Astrocyte (in vitro differentiated cells and primary cell): ENCODE measurements at regions not wholly inside any gene's neighbourhood (a gene's known extent, or its start where the extent isn't known, plus 50 kb on each side); places are given as distances from the start of the nearest gene placed in this dataset.

Source experiments
- DNase-seq: peaks from one replicate; pipeline ENCODE4 v3.0.0-alpha.2; 2010; ENCODE audit warnings: low read depth
- FAIRE-seq: peaks from 2 replicates; lab custom pipeline; 2011; peaks lifted over from hg19 to GRCh38; lab: Jason Lieb, UNC
- H2AFZ ChIP-seq: 2 replicates; pipeline ENCODE4 v1.6.0; 2012; ENCODE audit warnings: low read depth, low read length, inconsistent platforms
- H3K27ac ChIP-seq: 2 replicates; pipeline ENCODE4 v1.5.1; 2011; ENCODE audit warnings: low read depth, low read length, inconsistent platforms
- H3K27me3 ChIP-seq: 2 replicates; pipeline ENCODE4 v1.6.0; 2011; ENCODE audit warnings: low read length, inconsistent platforms; ENCODE audit not compliant: insufficient read depth
- H3K36me3 ChIP-seq: 2 replicates; pipeline ENCODE4 v1.5.1; 2011; ENCODE audit warnings: low read length, inconsistent platforms; ENCODE audit not compliant: insufficient read depth
- H3K4me1 ChIP-seq: 2 replicates; pipeline ENCODE4 v1.5.1; 2011; ENCODE audit warnings: low read length, inconsistent platforms; ENCODE audit not compliant: insufficient read depth
- H3K4me2 ChIP-seq: 2 replicates; pipeline ENCODE4 v1.6.0; 2012; ENCODE audit warnings: low read length, inconsistent platforms
- H3K4me3 ChIP-seq: 2 replicates; pipeline ENCODE4 v1.5.1; 2011; ENCODE audit warnings: low read depth, mild to moderate bottlenecking, low read length, inconsistent platforms; ENCODE audit not compliant: insufficient read depth
- H3K79me2 ChIP-seq: 2 replicates; pipeline ENCODE4 v1.6.0; 2012; ENCODE audit warnings: mild to moderate bottlenecking, low read length, inconsistent platforms; ENCODE audit not compliant: insufficient read depth
- H3K9ac ChIP-seq: 2 replicates; pipeline ENCODE4 v1.6.0; 2012; ENCODE audit warnings: mild to moderate bottlenecking, low read length, inconsistent platforms
- H3K9me3 ChIP-seq: 2 replicates; pipeline ENCODE4 v1.5.1; 2012; ENCODE audit warnings: low read depth, mild to moderate bottlenecking, low read length, inconsistent platforms; ENCODE audit not compliant: insufficient read depth
- H4K20me1 ChIP-seq: 2 replicates; pipeline ENCODE4 v1.6.0; 2012; ENCODE audit warnings: low read length, inconsistent platforms; ENCODE audit not compliant: insufficient read depth
- H3K27ac Mint-ChIP-seq: one replicate; pipeline ENCODE4 v1.8.0; 2021; ENCODE audit warnings: mild to moderate bottlenecking, mixed read lengths; ENCODE audit not compliant: unreplicated experiment
- H3K27me3 Mint-ChIP-seq: one replicate; pipeline ENCODE4 v1.8.0; 2021; ENCODE audit warnings: low read depth, mixed read lengths; ENCODE audit not compliant: unreplicated experiment
- H3K36me3 Mint-ChIP-seq: one replicate; pipeline ENCODE4 v1.8.0; 2021; ENCODE audit warnings: low read depth, mixed read lengths; ENCODE audit not compliant: unreplicated experiment
- H3K4me1 Mint-ChIP-seq: one replicate; pipeline ENCODE4 v1.8.0; 2021; ENCODE audit warnings: low read depth, mixed read lengths; ENCODE audit not compliant: unreplicated experiment
- H3K4me3 Mint-ChIP-seq: one replicate; pipeline ENCODE4 v1.8.0; 2021; ENCODE audit warnings: mild to moderate bottlenecking, moderate library complexity, mixed read lengths; ENCODE audit not compliant: unreplicated experiment
- H3K9me3 Mint-ChIP-seq: one replicate; pipeline ENCODE4 v1.8.0; 2021; ENCODE audit warnings: mild to moderate bottlenecking, mixed read lengths; ENCODE audit not compliant: unreplicated experiment
- EZH2 ChIP-seq: IDR thresholded peaks from 2 replicates; pipeline ENCODE4 v1.6.1; 2012; ENCODE audit warnings: mild to moderate bottlenecking, low read length, inconsistent platforms; ENCODE audit not compliant: insufficient read depth
- TF ChIP-seq, protein P1 (sequence below): IDR thresholded peaks from 2 replicates; pipeline ENCODE4 v1.5.1; 2011; ENCODE audit warnings: low read depth, mild to moderate bottlenecking, inconsistent platforms, low read length, moderate library complexity; ENCODE audit not compliant: insufficient read depth

DNA sequence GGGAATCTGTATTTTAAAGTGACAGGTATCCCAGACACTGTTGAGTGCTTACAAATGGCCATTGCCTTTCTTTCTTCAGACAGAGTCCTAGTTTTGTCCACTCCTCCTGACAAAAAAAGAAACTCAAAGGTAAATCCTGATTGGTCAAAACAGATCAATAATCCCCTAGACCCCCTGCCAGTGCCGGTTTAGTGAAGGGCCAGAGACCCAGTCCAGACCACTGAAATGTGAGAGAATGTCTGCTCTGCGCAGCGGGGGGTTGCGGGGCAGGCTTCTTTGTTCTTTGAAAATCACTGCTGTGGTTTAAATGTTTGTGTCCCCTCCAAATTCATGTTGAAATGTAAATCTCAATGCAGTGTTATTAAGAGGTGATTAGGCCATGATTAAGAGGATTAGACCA is 177.7 kb upstream of the GPR26 start:
- H3K36me3 Mint-ChIP-seq, result peaks cover 2% of the 10 kb centered on the region
- no peaks in the 10 kb centered on the region for H3K4me1 Mint-ChIP-seq
- H3K27me3 ChIP-seq, result no peaks in the 10 kb centered on the region
- H3K9me3 Mint-ChIP-seq, result no peaks in the 10 kb centered on the region
- H2AFZ ChIP-seq, result no peak overlapping the region
- no peak for DNase-seq
- H3K9ac ChIP-seq, result no peak overlapping the region
- no peaks in the 10 kb centered on the region for H4K20me1 ChIP-seq
- H3K27ac Mint-ChIP-seq, result no peak overlapping the region
- no peak overlapping the region for H3K4me3 ChIP-seq
- H3K9me3 ChIP-seq, result peaks cover 3% of the 10 kb centered on the region
- no peak for FAIRE-seq
- no peak overlapping the region for H3K27ac ChIP-seq
- H3K36me3 ChIP-seq, result no peaks in the 10 kb centered on the region
- H3K4me3 Mint-ChIP-seq, result no peak overlapping the region
- H3K79me2 ChIP-seq, result no peaks in the 10 kb centered on the region
- H3K4me1 ChIP-seq, result no peaks in the 10 kb centered on the region
- H3K27me3 Mint-ChIP-seq, result peaks cover 44% of the 10 kb centered on the region
- TF ChIP-seq, protein P1, sequence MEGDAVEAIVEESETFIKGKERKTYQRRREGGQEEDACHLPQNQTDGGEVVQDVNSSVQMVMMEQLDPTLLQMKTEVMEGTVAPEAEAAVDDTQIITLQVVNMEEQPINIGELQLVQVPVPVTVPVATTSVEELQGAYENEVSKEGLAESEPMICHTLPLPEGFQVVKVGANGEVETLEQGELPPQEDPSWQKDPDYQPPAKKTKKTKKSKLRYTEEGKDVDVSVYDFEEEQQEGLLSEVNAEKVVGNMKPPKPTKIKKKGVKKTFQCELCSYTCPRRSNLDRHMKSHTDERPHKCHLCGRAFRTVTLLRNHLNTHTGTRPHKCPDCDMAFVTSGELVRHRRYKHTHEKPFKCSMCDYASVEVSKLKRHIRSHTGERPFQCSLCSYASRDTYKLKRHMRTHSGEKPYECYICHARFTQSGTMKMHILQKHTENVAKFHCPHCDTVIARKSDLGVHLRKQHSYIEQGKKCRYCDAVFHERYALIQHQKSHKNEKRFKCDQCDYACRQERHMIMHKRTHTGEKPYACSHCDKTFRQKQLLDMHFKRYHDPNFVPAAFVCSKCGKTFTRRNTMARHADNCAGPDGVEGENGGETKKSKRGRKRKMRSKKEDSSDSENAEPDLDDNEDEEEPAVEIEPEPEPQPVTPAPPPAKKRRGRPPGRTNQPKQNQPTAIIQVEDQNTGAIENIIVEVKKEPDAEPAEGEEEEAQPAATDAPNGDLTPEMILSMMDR, result no peak
- TF ChIP-seq EZH2, result no peak
- no peak overlapping the region for H3K4me2 ChIP-seq

DNA sequence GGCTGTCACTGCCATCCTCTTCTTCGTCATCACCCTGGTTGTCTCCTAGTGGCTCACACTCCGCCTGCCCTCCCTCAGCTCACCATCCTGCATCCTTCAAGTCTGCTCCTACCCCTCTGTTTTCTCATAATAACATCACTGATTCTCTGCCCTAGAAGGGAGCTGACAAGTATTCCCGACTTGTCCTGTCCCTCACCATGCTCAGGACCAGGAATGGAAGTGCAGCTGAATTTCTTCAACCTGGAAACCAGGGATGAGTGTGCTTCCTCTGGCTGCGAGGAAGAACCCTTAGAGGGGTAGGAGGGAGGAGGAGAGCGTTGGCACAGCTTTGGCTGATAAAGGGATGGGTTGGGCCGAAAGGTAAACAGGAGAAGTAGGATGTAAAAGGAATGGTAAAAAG is 174.8 kb upstream of the GPR26 start:
- H3K4me3 Mint-ChIP-seq, result no peak overlapping the region

GRCh38 chr10:123492016-123492415 is 174.1 kb upstream of the GPR26 start:
- DNase-seq (no peak), FAIRE-seq (no peak)
- Mint-ChIP-seq H3K27ac (no peak overlapping the region), H3K4me3 (no peak overlapping the region), H3K4me1 (peaks cover 12% of the 10 kb centered on the region), H3K27me3 (peaks cover 44% of the 10 kb centered on the region), H3K9me3 (peaks cover 4% of the 10 kb centered on the region), H3K36me3 (peaks cover 2% of the 10 kb centered on the region)
- no peaks in the 10 kb centered on the region for H3K27me3 ChIP-seq
- no peaks in the 10 kb centered on the region for H3K4me1 ChIP-seq
- H2AFZ ChIP-seq, result no peak overlapping the region
- TF ChIP-seq, protein P1, result no peak
- TF ChIP-seq EZH2, result no peak
- no peaks in the 10 kb centered on the region for H3K36me3 ChIP-seq
- no peaks in the 10 kb centered on the region for H4K20me1 ChIP-seq
- no peak overlapping the region for H3K9ac ChIP-seq
- no peak overlapping the region for H3K27ac ChIP-seq
- no peaks in the 10 kb centered on the region for H3K79me2 ChIP-seq
- H3K4me2 ChIP-seq, result no peak overlapping the region
- no peak overlapping the region for H3K4me3 ChIP-seq
- H3K9me3 ChIP-seq, result peaks cover 7% of the 10 kb centered on the region

More for the DNA sequence above, 174.8 kb upstream of the GPR26 start:
- H3K4me1 Mint-ChIP-seq, result peaks cover 12% of the 10 kb centered on the region
- FAIRE-seq (no peak), DNase-seq (no peak)
- Histone ChIP-seq H3K9me3 (peaks cover 3% of the 10 kb centered on the region), H3K4me2 (no peak overlapping the region), H3K4me3 (no peak overlapping the region), H3K27me3 (no peaks in the 10 kb centered on the region), H3K9ac (no peak overlapping the region), H3K4me1 (no peaks in the 10 kb centered on the region), H3K79me2 (no peaks in the 10 kb centered on the region), H3K27ac (no peak overlapping the region), H2AFZ (no peak overlapping the region), H4K20me1 (no peaks in the 10 kb centered on the region), H3K36me3 (no peaks in the 10 kb centered on the region)
- H3K9me3 Mint-ChIP-seq, result peaks cover 4% of the 10 kb centered on the region
- peaks cover 44% of the 10 kb centered on the region for H3K27me3 Mint-ChIP-seq
- H3K27ac Mint-ChIP-seq, result no peak overlapping the region
- peaks cover 2% of the 10 kb centered on the region for H3K36me3 Mint-ChIP-seq
- TF ChIP-seq, protein P1, result no peak
- TF ChIP-seq EZH2, result no peak
